Neural crest cell (in vitro differentiated cells): ENCODE measurements at regions not wholly inside any gene's neighbourhood (a gene's known extent, or its start where the extent isn't known, plus 50 kb on each side); places are given as distances from the start of the nearest gene placed in this dataset.

ENCODE experiments used
- DNase-seq: peaks from one replicate; pipeline ENCODE4 v3.0.0; 2021; ENCODE audit warnings: low read depth, mixed read lengths, low spot score
- H3K27ac Mint-ChIP-seq: one replicate; pipeline ENCODE4 v1.8.0; 2021; ENCODE audit warnings: mild to moderate bottlenecking, mixed read lengths; ENCODE audit not compliant: unreplicated experiment
- H3K27me3 Mint-ChIP-seq: 2 replicates; pipeline ENCODE4 v1.8.0; 2021; ENCODE audit warnings: low read depth, mild to moderate bottlenecking, mixed read lengths
- H3K36me3 Mint-ChIP-seq: 2 replicates; pipeline ENCODE4 v1.8.0; 2021; ENCODE audit warnings: low read depth, mild to moderate bottlenecking, mixed read lengths
- H3K4me1 Mint-ChIP-seq: 2 replicates; pipeline ENCODE4 v1.8.0; 2021; ENCODE audit warnings: mixed read lengths
- H3K4me3 Mint-ChIP-seq: one replicate; pipeline ENCODE4 v1.8.0; 2021; ENCODE audit warnings: mild to moderate bottlenecking, mixed read lengths
- H3K9me3 Mint-ChIP-seq: 2 replicates; pipeline ENCODE4 v1.8.0; 2021; ENCODE audit warnings: mixed read lengths
- CTCF ChIP-seq: fragments of 200-600 bp; sonication (generic); conservative IDR thresholded peaks from 2 replicates; pipeline ENCODE4 v1.5.0; 2021; ENCODE audit warnings: antibody characterized with exemption, mild to moderate bottlenecking

GRCh38 chr18:27838225-27838624, 338.7 kb downstream of the CDH2 start:
- H3K36me3 Mint-ChIP-seq, result no peaks in the 10 kb centered on the region
- H3K9me3 Mint-ChIP-seq, result peaks cover 7% of the 10 kb centered on the region
- no peak for TF ChIP-seq CTCF
- no peak for DNase-seq
- no peaks in the 10 kb centered on the region for H3K27me3 Mint-ChIP-seq
- H3K4me1 Mint-ChIP-seq, result peaks cover 7% of the 10 kb centered on the region
- no peak overlapping the region for H3K27ac Mint-ChIP-seq
- H3K4me3 Mint-ChIP-seq, result no peak overlapping the region

GRCh38 chr18:27826101-27826500, 350.8 kb downstream of the CDH2 start:
- Mint-ChIP-seq H3K4me1 (peaks cover 30% of the 10 kb centered on the region), H3K9me3 (peaks cover 15% of the 10 kb centered on the region), H3K27me3 (no peaks in the 10 kb centered on the region), H3K27ac (no peak overlapping the region), H3K36me3 (peaks cover 3% of the 10 kb centered on the region), H3K4me3 (no peak overlapping the region)
- TF ChIP-seq CTCF, result no peak
- no peak for DNase-seq

- Mint-ChIP-seq H3K4me3 (no peak overlapping the region), H3K27ac (no peak overlapping the region), H3K4me1 (peaks cover 30% of the 10 kb centered on the region), H3K27me3 (no peaks in the 10 kb centered on the region), H3K36me3 (peaks cover 3% of the 10 kb centered on the region), H3K9me3 (peaks cover 15% of the 10 kb centered on the region)
- no peak for TF ChIP-seq CTCF
- no peak for DNase-seq
Observed at GRCh38 chr18:27825689-27826088, 351.2 kb downstream of the CDH2 start.

- H3K4me3 Mint-ChIP-seq, result no peak overlapping the region
- H3K4me1 Mint-ChIP-seq, result peaks cover 30% of the 10 kb centered on the region
- TF ChIP-seq CTCF, result no peak
- peaks cover 15% of the 10 kb centered on the region for H3K9me3 Mint-ChIP-seq
- peaks cover 3% of the 10 kb centered on the region for H3K36me3 Mint-ChIP-seq
- no peak for DNase-seq
- no peak overlapping the region for H3K27ac Mint-ChIP-seq
- no peaks in the 10 kb centered on the region for H3K27me3 Mint-ChIP-seq
Observed at GRCh38 chr18:27824841-27825681, 351.9 kb downstream of the CDH2 start.

- DNase-seq, result no peak
- peaks cover 4% of the 10 kb centered on the region for H3K36me3 Mint-ChIP-seq
- H3K4me3 Mint-ChIP-seq, result no peak overlapping the region
- H3K27me3 Mint-ChIP-seq, result no peaks in the 10 kb centered on the region
- peaks cover 16% of the 10 kb centered on the region for H3K9me3 Mint-ChIP-seq
- no peak overlapping the region for H3K27ac Mint-ChIP-seq
- H3K4me1 Mint-ChIP-seq, result peaks cover 30% of the 10 kb centered on the region
- TF ChIP-seq CTCF, result no peak
Observed at GRCh38 chr18:27824275-27824674, 352.7 kb downstream of the CDH2 start.
